Upper lobe of left lung (tissue), 6 donors: ENCODE measurements at regions not wholly inside any gene's neighbourhood (a gene's known extent, or its start where the extent isn't known, plus 50 kb on each side); places are given as distances from the start of the nearest gene placed in this dataset.

Experiments
- ATAC-seq, 2 donors: fragments of 200-7000 bp; cut with Tn5 transposase; one replicate each; pipeline ENCODE4 v1.9.1; 2022; ENCODE audit warnings: mild to moderate bottlenecking in 2 of 2, moderate library complexity in 2 of 2; ENCODE audit not compliant: low FRiP score in 2 of 2
- DNase-seq, 2 donors: peaks; one replicate each; pipeline ENCODE4 v3.0.0-alpha.2; 2019 to 2020
- H3K27ac ChIP-seq, 4 donors: fragments of 200-600 bp; sonication (generic); one replicate each; pipeline ENCODE4 v1.5.1; 2016 to 2019
- H3K27me3 ChIP-seq, 4 donors: fragments of 200-600 bp; sonication (generic); one replicate each; pipeline ENCODE4 v1.5.1; 2017 to 2019
- H3K36me3 ChIP-seq, 4 donors: fragments of 200-600 bp; sonication (generic); one replicate each; pipeline ENCODE4 v1.5.1; 2016 to 2019
- H3K4me1 ChIP-seq, 4 donors: fragments of 200-600 bp; sonication (generic); one replicate each; pipeline ENCODE4 v1.5.1; 2018 to 2019
- H3K4me3 ChIP-seq, 4 donors: fragments of 200-600 bp; sonication (generic); one replicate each; pipeline ENCODE4 v1.5.1; 2017 to 2019; ENCODE audit warnings: mild to moderate bottlenecking in 2 of 4, moderate library complexity in 1 of 4
- H3K9me3 ChIP-seq, 4 donors: fragments of 200-600 bp; sonication (generic); one replicate each; pipeline ENCODE4 v1.5.1; 2018 to 2019
- CTCF ChIP-seq, 6 experiments: fragments of 450-650 bp in 4 of 6; fragments of 200-600 bp in 2 of 6; sonication (generic) in 2 of 6; IDR thresholded peaks; one replicate each; pipeline ENCODE4 v1.5.1; 2016 to 2019; ENCODE audit warnings: antibody characterized with exemption in 6 of 6
- EP300 ChIP-seq, 4 donors: sonication (generic); formaldehyde crosslinking; IDR thresholded peaks; one replicate each; pipeline ENCODE4 v1.5.1; 2017; ENCODE audit warnings: antibody characterized with exemption in 4 of 4, control low read depth in 2 of 4
- POLR2A ChIP-seq, 4 donors: fragments of 450-650 bp; IDR thresholded peaks; one replicate each; pipeline ENCODE4 v1.5.1; 2016 to 2017; ENCODE audit warnings: antibody characterized with exemption in 4 of 4, mild to moderate bottlenecking in 2 of 4
- POLR2AphosphoS5 ChIP-seq, 2 donors: sonication (generic); formaldehyde crosslinking; IDR thresholded peaks; one replicate each; pipeline ENCODE4 v1.5.1; 2017; ENCODE audit warnings: antibody characterized with exemption in 2 of 2
- WGBS, 2 donors: methylation state at CpG; one replicate each; pipeline ENCODE4 v1.1.5; 2017 to 2018; 5-methylcytosine and 5-hydroxymethylcytosine counted together
- donor health status: DM: no; HTN: no; CAD: no; lungs with moderate emphysema.
- donor health status: DM: no; HTN: yes; CAD: no; lungs with severe emphysema.

DNA sequence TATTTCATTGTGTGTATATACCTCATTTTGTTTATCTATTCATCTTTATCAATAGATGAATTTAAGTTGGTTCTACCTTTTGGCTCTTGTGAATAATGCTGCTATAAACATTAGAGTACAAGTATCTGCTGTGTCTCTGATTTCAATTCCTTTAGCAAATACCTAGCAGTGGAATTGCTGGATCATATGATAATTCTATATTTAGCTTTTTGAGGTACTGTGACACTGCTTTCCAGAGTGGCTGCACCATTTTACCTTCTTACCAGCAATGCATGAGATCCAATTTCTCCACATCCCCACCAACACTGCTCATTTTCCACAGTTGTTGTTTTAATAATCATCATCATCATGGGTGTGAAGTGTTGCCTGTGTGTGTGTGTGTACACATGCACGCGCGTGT lies 182.3 kb downstream of the MBOAT1 start:
- DNase-seq (no peak), ATAC-seq (no peak)
- Histone ChIP-seq H3K4me1 (no peaks in the 10 kb centered on the region), H3K36me3 (no peaks in the 10 kb centered on the region), H3K4me3 (no peak overlapping the region), H3K27ac (no peak overlapping the region), H3K9me3 (no peaks in the 10 kb centered on the region), H3K27me3 (no peaks in the 10 kb centered on the region)
- 86 to 96% methylated on average over 3 of the region's 3 CpGs for WGBS, 2 donors
- no peak for TF ChIP-seq POLR2AphosphoS5 (IDR thresholded peaks at IDR 0.05)
- TF ChIP-seq CTCF (IDR thresholded peaks at IDR 0.05) = no peak
- TF ChIP-seq EP300 (IDR thresholded peaks at IDR 0.05) = no peak
- no peak for TF ChIP-seq POLR2A (IDR thresholded peaks at IDR 0.05)

GRCh38 chr6:20031342-20031741 lies 180.9 kb downstream of the MBOAT1 start:
- 89 to 100% methylated on average over 4 of the region's 4 CpGs for WGBS, 2 donors
- no peaks in the 10 kb centered on the region for H3K36me3 ChIP-seq
- no peaks in the 10 kb centered on the region for H3K27me3 ChIP-seq
- TF ChIP-seq CTCF (IDR thresholded peaks at IDR 0.05) = no peak
- no peak for TF ChIP-seq POLR2AphosphoS5 (IDR thresholded peaks at IDR 0.05)
- TF ChIP-seq EP300 (IDR thresholded peaks at IDR 0.05) = no peak
- TF ChIP-seq POLR2A (IDR thresholded peaks at IDR 0.05) = no peak
- no peak overlapping the region for H3K4me3 ChIP-seq
- H3K9me3 ChIP-seq = no peaks in the 10 kb centered on the region
- ATAC-seq (no peak), DNase-seq (no peak)
- H3K4me1 ChIP-seq = no peaks in the 10 kb centered on the region
- no peak overlapping the region for H3K27ac ChIP-seq

DNA sequence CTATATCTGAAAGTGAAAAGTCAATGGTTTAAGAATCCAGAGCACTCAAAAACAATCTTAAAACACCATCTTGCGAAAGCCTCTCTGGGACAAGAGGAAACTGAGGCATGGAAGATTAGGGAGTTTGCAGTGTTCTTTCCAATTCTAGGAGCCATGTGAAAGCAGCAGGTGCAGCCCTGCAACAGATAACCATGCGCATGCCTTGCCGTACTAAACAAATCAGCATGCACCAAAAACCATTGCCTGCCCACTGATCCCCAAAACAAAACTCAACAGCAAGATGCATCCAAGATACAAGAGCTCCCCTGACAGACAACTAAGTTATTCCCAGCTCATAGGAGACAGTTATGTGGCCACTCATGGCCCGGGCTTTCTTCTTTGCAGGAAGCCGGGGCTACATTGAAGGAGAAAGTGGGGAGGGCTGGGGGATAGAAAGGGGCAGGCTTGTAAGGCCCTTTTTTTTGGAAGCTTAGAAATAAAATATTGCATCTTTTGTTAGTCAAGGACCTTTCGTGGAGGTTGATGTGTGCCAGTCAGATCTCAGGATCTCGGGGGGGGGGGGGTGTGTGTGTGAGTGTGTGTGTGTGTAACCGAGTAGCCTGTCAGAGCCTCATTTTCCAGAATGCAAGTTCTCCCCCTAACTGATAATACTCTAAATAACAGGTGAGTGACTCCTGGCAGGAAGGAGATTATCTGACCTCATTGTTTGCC lies 178.4 kb downstream of the MBOAT1 start:
- whole genome bisulfite sequencing, 2 donors = 76 to 78% methylated on average over 8 of the region's 8 CpGs
- no peaks in the 10 kb centered on the region for H3K36me3 ChIP-seq

GRCh38 chr6:20034408-20034769 lies 177.9 kb downstream of the MBOAT1 start:
- no peaks in the 10 kb centered on the region for H3K9me3 ChIP-seq
- ATAC-seq (no peak), DNase-seq (no peak)
- H3K4me1 ChIP-seq = no peaks in the 10 kb centered on the region
- no peaks in the 10 kb centered on the region for H3K36me3 ChIP-seq
- H3K27ac ChIP-seq = no peak overlapping the region
- whole genome bisulfite sequencing, 2 donors = 47 to 53% methylated on average over 5 of the region's 5 CpGs
- TF ChIP-seq POLR2A (IDR thresholded peaks at IDR 0.05) (no peak), POLR2AphosphoS5 (IDR thresholded peaks at IDR 0.05) (no peak)
- H3K4me3 ChIP-seq = no peak overlapping the region
- H3K27me3 ChIP-seq = no peaks in the 10 kb centered on the region

More for the DNA sequence above, 178.4 kb downstream of the MBOAT1 start:
- ATAC-seq (no peak), DNase-seq (no peak)
- H3K9me3 ChIP-seq = no peaks in the 10 kb centered on the region
- no peaks in the 10 kb centered on the region for H3K4me1 ChIP-seq
- H3K4me3 ChIP-seq = no peak overlapping the region
- H3K27ac ChIP-seq = no peak overlapping the region
- no peaks in the 10 kb centered on the region for H3K27me3 ChIP-seq
- TF ChIP-seq POLR2AphosphoS5 (IDR thresholded peaks at IDR 0.05) (no peak), CTCF (IDR thresholded peaks at IDR 0.05) (no peak), EP300 (IDR thresholded peaks at IDR 0.05) (no peak), POLR2A (IDR thresholded peaks at IDR 0.05) (no peak)

- WGBS, 2 donors = 57 to 81% methylated on average over 7 of the region's 7 CpGs
- H3K9me3 ChIP-seq = no peaks in the 10 kb centered on the region
- no peaks in the 10 kb centered on the region for H3K27me3 ChIP-seq
- H3K27ac ChIP-seq = no peak overlapping the region
- no peaks in the 10 kb centered on the region for H3K4me1 ChIP-seq
- no peaks in the 10 kb centered on the region for H3K36me3 ChIP-seq
- ATAC-seq (no peak), DNase-seq (no peak)
- H3K4me3 ChIP-seq = no peak overlapping the region
- TF ChIP-seq EP300 (IDR thresholded peaks at IDR 0.05) (no peak), POLR2AphosphoS5 (IDR thresholded peaks at IDR 0.05) (no peak), POLR2A (IDR thresholded peaks at IDR 0.05) (no peak), CTCF (IDR thresholded peaks at IDR 0.05) (no peak)
These were observed 176.1 kb downstream of the MBOAT1 start for GRCh38 chr6:20036141-20036677.
